K562 (cell line): ENCODE measurements at regions not wholly inside any gene's neighbourhood (a gene's known extent, or its start where the extent isn't known, plus 50 kb on each side); places are given as distances from the start of the nearest gene placed in this dataset.

ENCODE experiments used
- ATAC-seq: fragments of 200-7000 bp; cut with Tn5 transposase; 3 replicates; pipeline ENCODE4 v1.9.1; 2020; ENCODE audit warnings: moderate library complexity
- BruUV-seq: library from RNA; stranded (reverse); fragments of 400-500 nt; replicated peaks from 2 replicates; lab custom pipeline; 2021; lab: Mats Ljungman, UMichigan
- CTCF ChIA-PET: fragments of 300-600 bp; formaldehyde crosslinking; extraction: SDS; loops from one replicate; lab custom pipeline; 2021; ENCODE audit warnings: low intra/inter-chr PET ratio; lab: Yijun Ruan, JAX
- POLR2A ChIA-PET: fragments of 300-600, 350-650 bp; sonication (Branson Sonifier 250); formaldehyde crosslinking; extraction: SDS; loops from one replicate; lab custom pipeline; 2021; ENCODE audit warnings: antibody characterized with exemption, inconsistent platforms; lab: Yijun Ruan, JAX
- DNase-seq, 4 experiments: peaks; one replicate each; pipeline versions ENCODE4 v3.0.0 to v3.0.0-alpha.2; 2011 to 2018; ENCODE audit warnings: low spot score in 3 of 4, mixed read lengths in 3 of 4; ENCODE audit errors: extremely low read depth in 1 of 4
- FAIRE-seq: peaks from 2 replicates; lab custom pipeline; 2011; peaks lifted over from hg19 to GRCh38; lab: Jason Lieb, UNC
- H2AFZ ChIP-seq: 2 replicates; pipeline ENCODE4 v1.6.0; 2011; ENCODE audit warnings: low read depth, low read length, control low read depth, inconsistent platforms
- H3K27ac ChIP-seq: fragments of 200-600 bp; 3 replicates; pipeline ENCODE4 v1.8.0; 2011; ENCODE audit warnings: low read depth, mild to moderate bottlenecking, control low read depth, inconsistent platforms, low read length, moderate library complexity, mixed read lengths; ENCODE audit errors: extremely low read depth
- H3K27me3 ChIP-seq, 2 experiments: fragments of 300-600 bp in 1 of 2; 2 replicates in 1 of 2; 3 replicates in 1 of 2; pipeline versions ENCODE4 v1.6.0 to v1.8.0; 2011; ENCODE audit warnings: inconsistent platforms in 2 of 2, low read length in 2 of 2, mild to moderate bottlenecking in 1 of 2, mixed read lengths in 1 of 2, moderate library complexity in 1 of 2; ENCODE audit not compliant: control insufficient read depth in 2 of 2, insufficient read depth in 2 of 2
- H3K36me3 ChIP-seq: fragments of 300-600 bp; 3 replicates; pipeline ENCODE4 v1.8.0; 2011; ENCODE audit warnings: mild to moderate bottlenecking, low read length, inconsistent platforms; ENCODE audit not compliant: control insufficient read depth, insufficient read depth
- H3K4me1 ChIP-seq, 2 experiments: fragments of 200-600 bp in 1 of 2; replicated peaks in 1 of 2; 2 replicates in 1 of 2; 3 replicates in 1 of 2; pipeline versions ENCODE4 v1.5.1 to v1.8.0; 2011; ENCODE audit warnings: inconsistent platforms in 2 of 2, low read length in 2 of 2, mild to moderate bottlenecking in 1 of 2, mixed read lengths in 1 of 2, moderate library complexity in 1 of 2; ENCODE audit not compliant: control insufficient read depth in 2 of 2, insufficient read depth in 2 of 2
- H3K4me2 ChIP-seq: 2 replicates; pipeline ENCODE4 v1.6.1; 2011; ENCODE audit warnings: low read length, control low read depth, inconsistent platforms, mixed read lengths; ENCODE audit not compliant: insufficient read depth
- H3K4me3 ChIP-seq: fragments of 200-600 bp; sonication (generic), shearing (Covaris generic); 2 replicates; pipeline ENCODE4 v1.5.1; 2016; ENCODE audit warnings: control low read depth, inconsistent platforms
- H3K79me2 ChIP-seq: fragments of 200-600 bp; 3 replicates; pipeline ENCODE4 v1.8.0; 2011; ENCODE audit warnings: low read length, inconsistent platforms; ENCODE audit not compliant: control insufficient read depth, insufficient read depth
- H3K9ac ChIP-seq, 2 experiments: 2 replicates each; pipeline versions ENCODE4 v1.6.0 to v1.6.1; 2011; ENCODE audit warnings: low read depth in 2 of 2, low read length in 2 of 2, control low read depth in 1 of 2, inconsistent platforms in 1 of 2, mild to moderate bottlenecking in 1 of 2, mixed read lengths in 1 of 2; ENCODE audit not compliant: insufficient read depth in 1 of 2
- H3K9me1 ChIP-seq: one replicate; pipeline ENCODE4 v1.6.0; 2011; ENCODE audit warnings: inconsistent platforms, mild to moderate bottlenecking, low read length, moderate library complexity; ENCODE audit not compliant: control insufficient read depth, insufficient read depth
- H3K9me3 ChIP-seq: replicated peaks from 2 replicates; pipeline ENCODE4 v1.5.1; 2011; ENCODE audit warnings: low read depth, low read length, inconsistent platforms; ENCODE audit not compliant: control insufficient read depth, insufficient read depth
- H4K20me1 ChIP-seq: replicated peaks from 2 replicates; pipeline ENCODE4 v1.6.1; 2011; ENCODE audit warnings: low read length, inconsistent platforms, mixed read lengths; ENCODE audit not compliant: control insufficient read depth, insufficient read depth
- BCOR ChIP-seq: fragments of 450-650 bp; IDR thresholded peaks from 2 replicates; pipeline ENCODE4 v1.6.1; 2016
- CCAR2 ChIP-seq: fragments of 200-400 bp; formaldehyde crosslinking; IDR thresholded peaks from 2 replicates; pipeline ENCODE4 v1.6.1; 2017; ENCODE audit warnings: mild to moderate bottlenecking, low read depth, low read length
- KDM1A ChIP-seq, 2 experiments: fragments of 450-650 bp; IDR thresholded peaks; 2 replicates each; pipeline ENCODE4 v1.6.1; 2016; ENCODE audit warnings: mild to moderate bottlenecking in 2 of 2
- TFAM ChIP-seq: fragments of 250-450 bp; sonication (Bioruptor Pico); conservative IDR thresholded peaks from 2 replicates; pipeline ENCODE4 v1.5.0; 2021; ENCODE audit warnings: mild to moderate bottlenecking, moderate library complexity
- WGBS: fragments of 100-300 bp; shearing (Covaris generic); methylation state at CpG from one replicate; pipeline ENCODE4 v1.1.6; 2016; ENCODE audit warnings: low coverage, mixed read lengths; ENCODE audit not compliant: insufficient coverage; ENCODE audit errors: missing lambda C conversion rate; 5-methylcytosine and 5-hydroxymethylcytosine counted together
- in situ Hi-C: fragments of 300-500 bp; cut with MboI; formaldehyde crosslinking; loops from 4 replicates; pipeline ENCODE4 v1.15.0; 2018; ENCODE audit warnings: inconsistent platforms, mixed read lengths
- intact Hi-C: fragments of 100-400 bp; cut with micrococcal nuclease; formaldehyde crosslinking; loops from 2 replicates; pipeline ENCODE4 v1.14.2; 2022

GRCh38 chr5:166068547-166069335, 2222.7 kb upstream of the WWC1 start:
- Histone ChIP-seq H3K9me1 (no peaks in the 10 kb centered on the region), H2AFZ (no peak overlapping the region), H3K27me3 (no peaks in the 10 kb centered on the region), H3K9ac (no peak overlapping the region), H3K9me3 (peaks cover 2% of the 10 kb centered on the region), H3K36me3 (no peaks in the 10 kb centered on the region), H3K27ac (no peak overlapping the region), H3K4me1 (no peaks in the 10 kb centered on the region), H4K20me1 (no peaks in the 10 kb centered on the region), H3K79me2 (no peaks in the 10 kb centered on the region), H3K4me2 (no peak overlapping the region), H3K4me3 (no peak overlapping the region)
- POLR2A ChIA-PET, result interaction anchor here (0.7 kb wide), 1 partner anchor 45 kb away, joined by 4 read pairs; no protein-coding TSS in a partner anchor
- 0% methylated on average over 9 of the region's 9 CpGs for WGBS
- BruUV-seq, result no TSS peak
- in situ Hi-C loops, result no loop called here
- ATAC-seq (no peak), FAIRE-seq (no peak), DNase-seq (no peak)
- intact Hi-C loops, result no loop called here
- no peak for TF ChIP-seq KDM1A (IDR thresholded peaks at IDR 0.05)
- TF ChIP-seq BCOR, result no peak
- CTCF ChIA-PET, result no interaction called here

- ChIA-PET CTCF (no interaction called here), POLR2A (no interaction called here)
- Histone ChIP-seq H3K4me1 (no peaks in the 10 kb centered on the region), H3K4me2 (no peak overlapping the region), H3K79me2 (no peaks in the 10 kb centered on the region), H3K4me3 (no peak overlapping the region), H3K27ac (no peak overlapping the region), H3K9me1 (no peaks in the 10 kb centered on the region), H3K9me3 (no peaks in the 10 kb centered on the region), H2AFZ (no peak overlapping the region), H3K9ac (no peak overlapping the region), H3K36me3 (no peaks in the 10 kb centered on the region), H4K20me1 (no peaks in the 10 kb centered on the region), H3K27me3 (no peaks in the 10 kb centered on the region)
- TF ChIP-seq CCAR2 (no peak), TFAM (no peak)
- ATAC-seq (no peak), DNase-seq (no peak), FAIRE-seq (no peak)
- 0% methylated on average over 6 of the region's 6 CpGs for WGBS
- in situ Hi-C loops, result no loop called here
- no TSS peak for BruUV-seq
- intact Hi-C loops, result no loop called here
These were observed 2217.4 kb upstream of the WWC1 start for GRCh38 chr5:166073901-166074581.
